ENCODE measurements at regions not wholly inside any gene's neighbourhood (a gene's known extent, or its start where the extent isn't known, plus 50 kb on each side); places are given as distances from the start of the nearest gene placed in this dataset.
"Not testable (repeated sequence)": the region's sequence is repeated elsewhere in the genome, so short reads cannot be mapped to it uniquely, and the experiment has no call there.

DNA sequence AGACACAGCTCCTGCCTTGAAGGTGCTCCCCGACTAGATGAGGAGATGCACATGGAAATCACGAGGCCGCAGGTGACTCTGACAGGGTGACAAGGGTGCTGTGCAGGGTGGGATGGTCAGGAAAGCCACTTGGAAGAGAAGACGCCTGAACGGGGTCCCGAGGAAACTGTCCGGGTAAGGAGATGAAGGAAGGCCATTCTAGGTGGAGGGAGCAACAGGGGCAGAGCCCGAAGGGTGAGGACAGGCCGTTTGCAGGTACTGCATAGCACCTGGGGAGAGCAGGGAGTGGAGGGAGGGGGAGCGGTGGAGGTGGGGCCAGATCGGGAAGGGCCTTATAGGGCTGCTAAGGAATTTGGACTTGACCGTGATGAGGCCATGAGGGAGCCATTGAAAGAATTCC is 105.6 kb upstream of the DLG1 start:
- Histone ChIP-seq H3K27ac (ENCODE audit: low read depth in 1 of 2, low read length in 1 of 2) (no peak overlapping the region), H3K36me3 (ENCODE audit: control insufficient read depth in 2 of 2, insufficient read depth in 2 of 2, low read length in 1 of 2) (no peaks in the 10 kb centered on the region), H3K27me3 (ENCODE audit: control insufficient read depth in 2 of 2, insufficient read depth in 1 of 2, low read length in 1 of 2) (no peaks in the 10 kb centered on the region), H3K9me3 (ENCODE audit: control insufficient read depth in 2 of 2, insufficient read depth in 1 of 2, low read length in 1 of 2) (no peaks in the 10 kb centered on the region), H3K4me1 (ENCODE audit: control insufficient read depth in 2 of 2, insufficient read depth in 2 of 2, low read length in 2 of 2) (peaks cover 0 to 3% of the 10 kb centered on the region in 2 donors), H3K4me3 (ENCODE audit: low read length in 2 of 2) (no peak overlapping the region)
- DNase-seq (ENCODE audit: low read depth in 6 of 9, low spot score in 9 of 9) = no peak
- WGBS = 96% methylated on average over 12 of the region's 12 CpGs

DNA sequence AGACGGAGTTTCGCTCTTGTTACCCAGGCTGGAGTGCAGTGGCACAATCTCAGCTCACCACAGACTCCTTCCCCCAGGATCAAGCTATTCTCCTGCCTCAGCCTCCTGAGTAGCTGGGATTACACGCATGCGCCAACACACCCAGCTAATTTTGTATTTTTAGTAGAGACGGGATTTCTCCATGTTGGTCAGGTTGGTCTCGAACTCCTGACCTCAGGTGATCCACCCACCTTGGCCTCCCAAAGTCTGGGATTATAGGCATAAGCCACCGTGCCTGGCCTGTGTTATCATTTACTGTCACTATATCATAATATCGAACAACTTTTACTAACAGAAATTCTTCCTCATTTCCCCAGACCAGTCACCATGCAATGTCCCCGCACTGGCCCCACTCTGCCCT is 104.0 kb upstream of the DLG1 start:
- not testable (repeated sequence) for H3K9me3 ChIP-seq (ENCODE audit: control insufficient read depth in 2 of 2, insufficient read depth in 1 of 2, low read length in 1 of 2); H3K27me3 ChIP-seq (ENCODE audit: control insufficient read depth in 2 of 2, insufficient read depth in 1 of 2, low read length in 1 of 2); H3K4me1 ChIP-seq (ENCODE audit: control insufficient read depth in 2 of 2, insufficient read depth in 2 of 2, low read length in 2 of 2); H3K27ac ChIP-seq (ENCODE audit: low read depth in 1 of 2, low read length in 1 of 2); H3K4me3 ChIP-seq (ENCODE audit: low read length in 2 of 2); DNase-seq (ENCODE audit: low read depth in 6 of 9, low spot score in 9 of 9); H3K36me3 ChIP-seq (ENCODE audit: control insufficient read depth in 2 of 2, insufficient read depth in 2 of 2, low read length in 1 of 2)
- WGBS = 97% methylated on average over 9 of the region's 9 CpGs

DNA sequence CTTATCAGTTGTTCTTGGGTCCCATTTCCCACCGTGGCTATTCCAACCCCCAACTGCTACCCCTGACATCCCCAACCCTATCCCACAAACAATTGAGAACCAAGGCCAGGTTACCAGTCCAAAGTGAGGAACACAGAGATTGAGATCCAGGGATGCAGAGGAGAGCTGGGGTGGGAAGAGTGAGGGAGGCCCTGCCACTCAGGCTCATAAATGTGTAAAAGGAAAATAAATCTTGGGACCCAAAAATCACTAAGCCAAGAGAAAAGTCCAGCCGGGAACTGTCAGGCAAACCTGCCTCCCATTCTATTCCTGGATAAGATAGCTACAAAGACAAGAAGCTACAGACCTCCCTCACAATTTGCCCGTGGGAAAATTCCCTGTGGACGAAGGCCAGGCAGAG is 101.1 kb upstream of the DLG1 start:
- Histone ChIP-seq H3K4me3 (ENCODE audit: low read length in 2 of 2) (no peak overlapping the region), H3K9me3 (ENCODE audit: control insufficient read depth in 2 of 2, insufficient read depth in 1 of 2, low read length in 1 of 2) (no peaks in the 10 kb centered on the region), H3K27ac (ENCODE audit: low read depth in 1 of 2, low read length in 1 of 2) (no peak overlapping the region), H3K27me3 (ENCODE audit: control insufficient read depth in 2 of 2, insufficient read depth in 1 of 2, low read length in 1 of 2) (no peaks in the 10 kb centered on the region), H3K4me1 (ENCODE audit: control insufficient read depth in 2 of 2, insufficient read depth in 2 of 2, low read length in 2 of 2) (no peaks in the 10 kb centered on the region), H3K36me3 (ENCODE audit: control insufficient read depth in 2 of 2, insufficient read depth in 2 of 2, low read length in 1 of 2) (no peaks in the 10 kb centered on the region)
- WGBS = 90% methylated on average over 4 of the region's 4 CpGs
- no peak for DNase-seq (ENCODE audit: low read depth in 6 of 9, low spot score in 9 of 9)

DNA sequence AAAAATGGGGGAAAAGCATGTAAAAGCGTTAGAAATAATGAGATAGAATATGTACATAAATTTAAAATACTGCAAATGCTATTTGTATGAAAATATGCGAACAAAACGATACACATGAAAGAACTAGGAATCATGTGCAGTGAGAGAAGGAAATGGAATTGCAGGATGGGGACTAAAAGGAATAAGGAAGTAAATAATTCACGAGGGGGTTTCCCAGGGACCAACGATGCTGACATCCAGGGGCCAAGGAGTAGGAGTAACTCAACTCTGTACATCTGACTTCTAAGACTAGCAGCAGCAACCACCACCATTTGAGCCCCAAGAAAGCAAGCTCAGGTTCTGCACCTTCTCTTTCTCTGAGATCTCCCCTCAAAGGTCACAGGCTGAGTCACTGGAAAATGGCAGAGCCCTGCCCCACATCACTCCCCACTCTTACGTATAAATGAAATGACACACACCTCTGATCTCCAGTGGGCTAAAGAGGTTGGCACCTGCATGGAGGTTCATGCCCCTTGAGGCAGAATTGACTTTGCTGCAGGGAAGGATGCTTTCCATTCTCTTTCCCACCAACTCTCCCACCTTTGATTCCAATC is 100.0 kb upstream of the DLG1 start:
- Histone ChIP-seq H3K9me3 (ENCODE audit: control insufficient read depth in 2 of 2, insufficient read depth in 1 of 2, low read length in 1 of 2) (no peaks in the 10 kb centered on the region), H3K27ac (ENCODE audit: low read depth in 1 of 2, low read length in 1 of 2) (no peak overlapping the region), H3K27me3 (ENCODE audit: control insufficient read depth in 2 of 2, insufficient read depth in 1 of 2, low read length in 1 of 2) (no peaks in the 10 kb centered on the region), H3K4me1 (ENCODE audit: control insufficient read depth in 2 of 2, insufficient read depth in 2 of 2, low read length in 2 of 2) (no peaks in the 10 kb centered on the region), H3K36me3 (ENCODE audit: control insufficient read depth in 2 of 2, insufficient read depth in 2 of 2, low read length in 1 of 2) (no peaks in the 10 kb centered on the region), H3K4me3 (ENCODE audit: low read length in 2 of 2) (no peak overlapping the region)
- DNase-seq (ENCODE audit: low read depth in 6 of 9, low spot score in 9 of 9) = peak in 1 of 9 donors; percentile 6
- 67% methylated on average over 6 of the region's 6 CpGs for WGBS

DNA sequence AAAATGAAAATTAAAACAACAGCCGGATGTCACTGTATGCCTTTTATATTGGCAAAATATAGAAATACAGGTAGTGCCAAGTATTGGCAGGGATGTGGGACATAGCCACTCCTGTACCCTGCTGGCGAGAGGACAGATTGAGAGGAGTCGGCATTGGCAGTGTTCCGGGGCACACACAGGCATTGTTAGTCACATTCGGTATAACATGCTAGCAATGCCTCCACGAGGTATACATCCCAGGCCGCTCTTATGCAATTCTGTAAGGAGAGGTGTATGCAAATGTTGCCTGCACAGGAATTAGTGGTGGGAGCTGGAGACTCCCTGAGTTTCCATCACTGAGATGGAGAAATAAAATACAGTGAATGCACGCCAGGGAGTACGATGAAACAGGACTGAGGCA is 99.4 kb upstream of the DLG1 start:
- H3K27ac ChIP-seq (ENCODE audit: low read depth in 1 of 2, low read length in 1 of 2) = no peak overlapping the region
- WGBS = 97% methylated on average over 9 of the region's 9 CpGs
- no peaks in the 10 kb centered on the region for H3K36me3 ChIP-seq (ENCODE audit: control insufficient read depth in 2 of 2, insufficient read depth in 2 of 2, low read length in 1 of 2)

GRCh38 chr3:197394464-197395321 is 96.3 kb upstream of the DLG1 start:
- no peaks in the 10 kb centered on the region for H3K27me3 ChIP-seq (ENCODE audit: control insufficient read depth in 2 of 2, insufficient read depth in 1 of 2, low read length in 1 of 2)
- H3K9me3 ChIP-seq (ENCODE audit: control insufficient read depth in 2 of 2, insufficient read depth in 1 of 2, low read length in 1 of 2) = no peaks in the 10 kb centered on the region
- 94% methylated on average over 25 of the region's 25 CpGs for WGBS
- peak overlapping the region; percentile 26 to 77 for H3K27ac ChIP-seq (ENCODE audit: low read depth in 1 of 2, low read length in 1 of 2)
- no peaks in the 10 kb centered on the region for H3K36me3 ChIP-seq (ENCODE audit: control insufficient read depth in 2 of 2, insufficient read depth in 2 of 2, low read length in 1 of 2)
- no peaks in the 10 kb centered on the region for H3K4me1 ChIP-seq (ENCODE audit: control insufficient read depth in 2 of 2, insufficient read depth in 2 of 2, low read length in 2 of 2)
- DNase-seq (ENCODE audit: low read depth in 6 of 9, low spot score in 9 of 9) = peak in 1 of 9 donors; percentile 15
- no peak overlapping the region for H3K4me3 ChIP-seq (ENCODE audit: low read length in 2 of 2)

More for the DNA sequence above, 99.4 kb upstream of the DLG1 start:
- Histone ChIP-seq H3K27me3 (ENCODE audit: control insufficient read depth in 2 of 2, insufficient read depth in 1 of 2, low read length in 1 of 2) (no peaks in the 10 kb centered on the region), H3K4me3 (ENCODE audit: low read length in 2 of 2) (no peak overlapping the region), H3K4me1 (ENCODE audit: control insufficient read depth in 2 of 2, insufficient read depth in 2 of 2, low read length in 2 of 2) (no peaks in the 10 kb centered on the region), H3K9me3 (ENCODE audit: control insufficient read depth in 2 of 2, insufficient read depth in 1 of 2, low read length in 1 of 2) (no peaks in the 10 kb centered on the region)
- DNase-seq (ENCODE audit: low read depth in 6 of 9, low spot score in 9 of 9) = no peak

DNA sequence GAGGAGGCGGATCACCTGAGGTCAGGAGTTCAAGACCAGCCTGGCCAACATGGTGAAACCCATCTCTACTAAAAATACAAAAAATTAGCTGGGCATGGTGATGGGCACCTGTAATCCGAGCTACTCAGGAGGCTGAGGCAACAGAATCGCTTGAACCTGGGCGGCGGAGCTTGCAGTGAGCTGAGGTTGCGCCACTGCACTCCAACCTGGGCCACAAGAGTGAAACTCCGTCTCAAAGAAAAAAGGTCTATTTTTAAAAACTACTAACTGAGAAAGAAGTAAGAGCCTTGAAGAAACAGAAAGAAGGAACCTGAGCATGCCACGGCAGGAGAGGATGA is 95.7 kb upstream of the DLG1 start:
- WGBS = 95% methylated on average over 8 of the region's 8 CpGs
- H3K27ac ChIP-seq (ENCODE audit: low read depth in 1 of 2, low read length in 1 of 2) = peak overlapping the region; percentile 26 to 77

GRCh38 chr3:197393711-197394110 is 95.3 kb upstream of the DLG1 start:
- no peak overlapping the region for H3K4me3 ChIP-seq (ENCODE audit: low read length in 2 of 2)
- 93% methylated on average over 4 of the region's 4 CpGs for WGBS
- H3K9me3 ChIP-seq (ENCODE audit: control insufficient read depth in 2 of 2, insufficient read depth in 1 of 2, low read length in 1 of 2) = no peaks in the 10 kb centered on the region
- no peaks in the 10 kb centered on the region for H3K27me3 ChIP-seq (ENCODE audit: control insufficient read depth in 2 of 2, insufficient read depth in 1 of 2, low read length in 1 of 2)
- H3K27ac ChIP-seq (ENCODE audit: low read depth in 1 of 2, low read length in 1 of 2) = no peak overlapping the region
- no peaks in the 10 kb centered on the region for H3K36me3 ChIP-seq (ENCODE audit: control insufficient read depth in 2 of 2, insufficient read depth in 2 of 2, low read length in 1 of 2)
- H3K4me1 ChIP-seq (ENCODE audit: control insufficient read depth in 2 of 2, insufficient read depth in 2 of 2, low read length in 2 of 2) = no peaks in the 10 kb centered on the region
- no peak for DNase-seq (ENCODE audit: low read depth in 6 of 9, low spot score in 9 of 9)

More for the DNA sequence above, 95.7 kb upstream of the DLG1 start:
- H3K4me1 ChIP-seq (ENCODE audit: control insufficient read depth in 2 of 2, insufficient read depth in 2 of 2, low read length in 2 of 2); H3K9me3 ChIP-seq (ENCODE audit: control insufficient read depth in 2 of 2, insufficient read depth in 1 of 2, low read length in 1 of 2); H3K27me3 ChIP-seq (ENCODE audit: control insufficient read depth in 2 of 2, insufficient read depth in 1 of 2, low read length in 1 of 2); H3K4me3 ChIP-seq (ENCODE audit: low read length in 2 of 2); H3K36me3 ChIP-seq (ENCODE audit: control insufficient read depth in 2 of 2, insufficient read depth in 2 of 2, low read length in 1 of 2); DNase-seq (ENCODE audit: low read depth in 6 of 9, low spot score in 9 of 9): not testable (repeated sequence)

DNA sequence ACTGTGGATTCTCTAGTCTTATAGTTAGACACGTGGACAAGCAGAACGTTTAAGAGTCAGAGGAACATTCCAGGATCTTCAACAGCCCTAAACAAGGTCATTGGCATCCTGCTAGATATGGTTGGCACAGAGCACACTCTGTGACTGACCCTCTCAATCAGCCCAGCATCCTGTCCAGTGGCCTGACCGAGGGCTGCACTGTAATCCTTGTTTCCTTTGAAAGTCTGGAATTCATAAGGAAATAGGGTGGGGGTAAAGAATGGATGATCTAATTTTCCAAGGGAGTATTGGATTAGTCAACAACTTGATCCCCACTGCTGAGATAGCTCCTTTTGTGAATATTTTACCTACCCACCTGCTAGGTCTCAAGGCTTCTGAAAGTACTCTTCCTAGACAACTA is 94.5 kb upstream of the DLG1 start:
- Histone ChIP-seq H3K27ac (ENCODE audit: low read depth in 1 of 2, low read length in 1 of 2) (no peak overlapping the region), H3K4me3 (ENCODE audit: low read length in 2 of 2) (no peak overlapping the region), H3K4me1 (ENCODE audit: control insufficient read depth in 2 of 2, insufficient read depth in 2 of 2, low read length in 2 of 2) (no peaks in the 10 kb centered on the region), H3K36me3 (ENCODE audit: control insufficient read depth in 2 of 2, insufficient read depth in 2 of 2, low read length in 1 of 2) (no peaks in the 10 kb centered on the region), H3K27me3 (ENCODE audit: control insufficient read depth in 2 of 2, insufficient read depth in 1 of 2, low read length in 1 of 2) (no peaks in the 10 kb centered on the region), H3K9me3 (ENCODE audit: control insufficient read depth in 2 of 2, insufficient read depth in 1 of 2, low read length in 1 of 2) (no peaks in the 10 kb centered on the region)
- 91% methylated on average over 3 of the region's 3 CpGs for WGBS
- no peak for DNase-seq (ENCODE audit: low read depth in 6 of 9, low spot score in 9 of 9)
